Stimulated activated memory B cell treated with anti-CD40 and anti-IgM and Interleukin-4, amounts not matched to agents 10 μg/mL and 1 μg/mL and 100 μg/mL, for 72 hours (primary cell): ENCODE measurements at regions not wholly inside any gene's neighbourhood (a gene's known extent, or its start where the extent isn't known, plus 50 kb on each side); places are given as distances from the start of the nearest gene placed in this dataset.
"Not testable (repeated sequence)": the region's sequence is repeated elsewhere in the genome, so short reads cannot be mapped to it uniquely, and the experiment has no call there.

Experiments used
- ATAC-seq: fragments of 150-1000 bp; cut with Tn5 transposase; 2 replicates; pipeline ENCODE4 v1.10.0; 2021
- H3K27ac Mint-ChIP-seq: one replicate; pipeline ENCODE4 v1.8.0; 2022; ENCODE audit warnings: mild to moderate bottlenecking, mixed read lengths
- H3K27me3 Mint-ChIP-seq: one replicate; pipeline ENCODE4 v1.8.0; 2022; ENCODE audit warnings: mixed read lengths
- H3K36me3 Mint-ChIP-seq: one replicate; pipeline ENCODE4 v1.8.0; 2022; ENCODE audit warnings: mixed read lengths
- H3K4me1 Mint-ChIP-seq: one replicate; pipeline ENCODE4 v1.8.0; 2022; ENCODE audit warnings: mixed read lengths
- H3K4me3 Mint-ChIP-seq: one replicate; pipeline ENCODE4 v1.8.0; 2022; ENCODE audit warnings: mild to moderate bottlenecking, moderate library complexity, mixed read lengths
- H3K9me3 Mint-ChIP-seq: one replicate; pipeline ENCODE4 v1.8.0; 2022; ENCODE audit warnings: mixed read lengths

DNA sequence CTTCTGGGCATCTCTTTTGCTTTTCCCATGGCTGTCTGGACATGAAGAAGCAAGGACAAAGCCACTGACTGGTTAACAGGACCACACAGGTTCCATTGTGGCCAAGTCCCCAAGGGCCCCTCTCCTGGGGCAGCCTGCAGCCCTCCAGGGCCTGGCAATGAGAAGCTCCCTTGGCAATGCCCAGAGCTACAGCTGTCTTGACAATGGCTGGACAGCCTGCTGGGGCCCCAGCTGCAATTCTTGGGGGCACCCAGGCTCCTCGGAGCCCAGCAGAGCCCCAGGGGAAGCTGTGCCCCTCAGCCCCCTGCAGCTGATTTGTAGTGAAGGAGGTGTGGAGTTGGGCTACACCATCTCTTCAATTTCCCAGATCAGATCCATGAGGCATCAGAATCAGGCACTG lies 384.9 kb upstream of the PODXL start:
- Mint-ChIP-seq H3K9me3 (peaks cover 15% of the 10 kb centered on the region), H3K27ac (no peak overlapping the region), H3K4me3 (no peak overlapping the region), H3K4me1 (no peaks in the 10 kb centered on the region), H3K27me3 (peaks cover 50% of the 10 kb centered on the region), H3K36me3 (no peaks in the 10 kb centered on the region)
- no peak for ATAC-seq

DNA sequence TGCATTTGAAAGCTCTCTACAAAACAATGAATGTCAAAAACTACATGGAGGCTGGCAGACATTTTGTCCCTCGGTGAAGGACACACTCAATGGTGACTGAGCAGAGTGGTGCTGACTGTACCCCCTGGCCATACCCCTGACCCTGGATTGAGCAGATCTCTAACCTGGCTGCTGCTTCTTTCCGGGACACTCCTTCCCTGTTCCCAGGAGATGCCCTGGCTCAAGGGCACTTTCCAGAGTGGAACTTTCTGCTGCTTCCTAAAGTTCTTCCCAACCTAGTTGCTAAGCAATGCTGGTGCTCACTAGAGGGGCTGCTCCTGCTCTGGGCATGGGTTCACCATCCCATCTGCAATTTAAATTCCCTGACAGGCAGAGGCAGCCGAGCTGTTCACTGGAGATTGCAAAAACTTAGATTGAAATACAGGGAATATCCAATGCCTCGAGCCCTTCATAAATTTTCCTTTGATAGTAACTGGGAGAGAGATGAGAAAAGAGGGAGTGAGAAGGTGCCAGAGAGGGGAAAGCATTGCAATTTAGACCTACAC lies 384.3 kb upstream of the PODXL start:
- Mint-ChIP-seq H3K9me3 (peaks cover 15% of the 10 kb centered on the region), H3K27ac (no peak overlapping the region), H3K36me3 (no peaks in the 10 kb centered on the region), H3K4me1 (no peaks in the 10 kb centered on the region), H3K27me3 (peaks cover 44% of the 10 kb centered on the region), H3K4me3 (no peak overlapping the region)
- no peak for ATAC-seq

DNA sequence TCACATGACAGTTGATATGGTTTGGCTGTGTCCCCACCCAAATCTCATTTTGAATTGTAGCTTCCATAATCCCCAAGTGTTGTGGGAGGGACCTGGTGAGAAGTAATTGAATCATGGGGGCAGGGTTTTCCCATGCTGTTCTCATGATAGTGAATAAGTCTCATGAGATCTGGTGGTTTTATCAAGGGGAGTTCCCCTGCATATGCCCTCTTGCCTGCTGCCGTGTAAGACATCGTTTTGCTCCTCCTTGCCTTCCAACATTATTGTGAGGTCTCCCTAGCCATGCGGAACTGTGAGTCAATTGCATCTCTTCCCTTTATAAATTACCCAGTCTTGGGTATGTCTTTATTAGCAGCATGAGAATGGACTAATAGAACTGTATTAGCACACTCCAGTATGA lies 382.4 kb upstream of the PODXL start:
- H3K36me3 Mint-ChIP-seq, H3K4me1 Mint-ChIP-seq, ATAC-seq, H3K27ac Mint-ChIP-seq, H3K4me3 Mint-ChIP-seq: not testable (repeated sequence)
- H3K27me3 Mint-ChIP-seq: peaks cover 26% of the 10 kb centered on the region
- peaks cover 15% of the 10 kb centered on the region for H3K9me3 Mint-ChIP-seq

DNA sequence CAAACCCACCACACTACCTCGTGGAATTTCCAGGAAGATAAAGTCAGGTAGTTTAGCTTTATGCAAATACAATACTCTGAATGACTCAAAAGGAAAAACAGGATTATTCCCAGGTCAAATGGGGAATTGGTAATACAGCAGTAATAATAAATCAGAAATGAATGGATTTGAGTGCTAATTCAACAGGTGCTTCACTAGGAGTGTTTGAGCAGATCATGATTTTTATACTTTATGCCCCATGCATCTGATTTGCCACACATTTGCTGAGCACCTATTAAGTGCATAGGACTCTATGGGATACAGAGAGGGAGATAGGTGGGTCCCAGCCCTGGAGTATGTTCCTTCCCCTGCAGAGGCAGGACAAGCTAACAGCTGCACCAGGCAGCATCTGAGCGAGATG lies 381.4 kb upstream of the PODXL start:
- Mint-ChIP-seq H3K27me3 (peaks cover 19% of the 10 kb centered on the region), H3K9me3 (peaks cover 21% of the 10 kb centered on the region), H3K4me1 (no peaks in the 10 kb centered on the region), H3K27ac (no peak overlapping the region), H3K4me3 (no peak overlapping the region), H3K36me3 (no peaks in the 10 kb centered on the region)
- ATAC-seq: no peak

DNA sequence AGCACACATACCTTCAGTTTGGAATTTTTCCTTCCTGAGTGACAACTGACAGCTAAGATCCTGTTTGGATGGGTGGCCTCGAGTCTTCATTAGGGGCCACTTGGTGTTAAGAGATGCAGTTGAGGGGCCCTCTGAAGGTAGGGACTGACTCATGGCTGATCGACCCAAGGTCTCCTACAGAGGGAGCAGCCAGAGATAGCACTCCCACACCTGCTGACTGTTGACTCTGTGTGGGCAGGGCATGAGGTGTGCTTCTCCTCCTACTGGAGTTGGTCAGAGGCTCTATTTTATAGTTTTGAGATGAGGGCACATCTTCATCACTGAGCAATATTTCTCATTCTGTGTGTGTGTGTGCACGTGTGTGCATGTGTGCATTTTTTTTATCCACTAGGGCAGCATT lies 378.8 kb upstream of the PODXL start:
- H3K9me3 Mint-ChIP-seq: peaks cover 9% of the 10 kb centered on the region
- H3K27ac Mint-ChIP-seq: no peak overlapping the region
- ATAC-seq: no peak
- H3K4me1 Mint-ChIP-seq: no peaks in the 10 kb centered on the region
- H3K4me3 Mint-ChIP-seq: no peak overlapping the region
- no peaks in the 10 kb centered on the region for H3K36me3 Mint-ChIP-seq
- H3K27me3 Mint-ChIP-seq: no peaks in the 10 kb centered on the region

DNA sequence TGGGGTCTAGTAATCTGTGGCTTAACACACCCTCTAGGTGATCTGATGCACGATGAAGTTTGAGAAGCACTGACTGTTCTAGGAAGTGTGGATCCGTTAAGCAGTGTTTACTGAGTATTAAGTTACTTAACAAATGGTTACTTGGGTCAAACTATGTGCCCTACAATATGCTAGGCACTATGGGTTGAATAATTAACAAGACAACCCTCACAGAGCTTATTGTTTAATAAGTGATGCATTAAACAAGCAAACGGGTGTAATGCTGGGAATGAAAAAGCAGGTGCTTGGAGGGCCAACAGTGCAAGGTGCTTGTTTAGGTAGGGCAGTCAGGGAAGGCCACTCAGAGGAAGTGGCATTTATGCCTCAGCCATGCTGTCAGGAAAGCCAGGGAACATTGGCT lies 378.0 kb upstream of the PODXL start:
- Mint-ChIP-seq H3K9me3 (peaks cover 9% of the 10 kb centered on the region), H3K27ac (no peak overlapping the region), H3K4me3 (no peak overlapping the region), H3K27me3 (no peaks in the 10 kb centered on the region), H3K4me1 (no peaks in the 10 kb centered on the region), H3K36me3 (no peaks in the 10 kb centered on the region)
- no peak for ATAC-seq

DNA sequence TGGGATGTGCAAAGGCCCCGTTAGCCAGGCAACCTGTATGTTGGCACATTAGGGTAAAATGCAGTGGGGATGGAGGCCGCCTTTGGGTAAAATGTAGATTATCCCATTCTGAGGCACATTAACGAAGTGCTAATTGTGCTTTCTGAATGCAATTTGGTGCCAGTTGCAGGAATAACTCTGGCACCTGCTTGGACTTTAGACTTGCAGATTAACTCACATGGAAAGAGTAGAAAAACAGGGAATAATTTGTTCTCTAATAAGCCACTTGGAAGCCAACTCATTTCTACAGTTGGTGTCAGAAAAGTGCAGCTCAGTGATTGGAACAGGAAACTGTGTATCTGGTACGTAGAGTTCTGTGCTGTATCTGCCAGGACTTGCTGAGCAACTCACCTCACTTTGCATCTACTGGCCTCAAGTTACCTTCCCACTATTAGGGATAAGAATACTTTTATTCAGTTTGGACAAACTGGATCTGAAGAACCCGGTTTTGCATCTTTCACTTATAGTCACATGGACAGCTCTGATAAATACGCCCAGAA lies 377.4 kb upstream of the PODXL start:
- H3K9me3 Mint-ChIP-seq: peaks cover 9% of the 10 kb centered on the region
- no peak overlapping the region for H3K4me3 Mint-ChIP-seq
- H3K27me3 Mint-ChIP-seq: no peaks in the 10 kb centered on the region
- H3K27ac Mint-ChIP-seq: no peak overlapping the region
- no peaks in the 10 kb centered on the region for H3K36me3 Mint-ChIP-seq
- no peaks in the 10 kb centered on the region for H3K4me1 Mint-ChIP-seq
- ATAC-seq: no peak

DNA sequence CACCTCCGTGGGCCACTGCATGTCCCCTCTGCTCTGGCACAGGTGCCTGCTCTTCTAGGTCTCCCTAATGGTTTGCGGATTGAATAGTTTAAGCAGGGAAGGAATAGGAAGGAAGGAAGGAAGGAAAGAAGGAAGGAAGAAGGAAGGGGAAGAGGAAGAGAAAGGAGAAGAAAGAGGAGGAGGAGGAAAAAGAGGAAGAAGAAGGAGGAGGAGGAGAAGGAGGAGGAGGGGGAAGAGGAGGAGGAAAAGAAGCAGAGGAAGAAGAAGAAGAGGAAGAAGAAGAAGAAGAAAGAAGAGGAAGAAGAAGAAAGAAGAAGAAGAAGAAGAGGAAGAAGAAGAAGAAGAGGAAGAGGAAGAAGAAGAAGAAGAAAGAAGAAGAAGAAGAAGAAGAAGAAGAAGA lies 376.8 kb upstream of the PODXL start:
- not testable (repeated sequence) for H3K4me3 Mint-ChIP-seq, H3K4me1 Mint-ChIP-seq, H3K27ac Mint-ChIP-seq, H3K27me3 Mint-ChIP-seq, H3K36me3 Mint-ChIP-seq, ATAC-seq, H3K9me3 Mint-ChIP-seq

DNA sequence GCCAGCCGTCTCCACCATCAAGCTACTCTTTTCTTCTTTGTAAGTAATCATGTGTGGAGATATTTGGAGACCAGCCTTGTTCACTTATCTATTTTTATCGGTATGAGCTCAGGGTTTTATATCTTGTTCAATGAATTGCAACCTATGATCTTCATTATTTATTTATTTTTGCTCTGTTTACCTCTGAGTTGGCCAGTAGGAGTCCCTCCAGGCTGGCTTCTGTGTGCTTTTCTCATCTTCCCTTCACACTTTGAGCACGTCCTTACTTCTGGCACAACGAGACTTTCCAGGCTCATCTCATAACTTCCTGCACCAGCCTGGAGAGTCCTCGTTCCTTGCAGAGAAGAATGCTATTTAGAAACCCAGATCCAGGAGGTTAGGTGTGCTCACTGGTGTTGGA lies 375.8 kb upstream of the PODXL start:
- no peak for ATAC-seq
- no peaks in the 10 kb centered on the region for H3K36me3 Mint-ChIP-seq
- H3K27me3 Mint-ChIP-seq: peaks cover 10% of the 10 kb centered on the region
- peaks cover 9% of the 10 kb centered on the region for H3K9me3 Mint-ChIP-seq
- H3K4me3 Mint-ChIP-seq: no peak overlapping the region
- H3K27ac Mint-ChIP-seq: no peak overlapping the region
- no peaks in the 10 kb centered on the region for H3K4me1 Mint-ChIP-seq

DNA sequence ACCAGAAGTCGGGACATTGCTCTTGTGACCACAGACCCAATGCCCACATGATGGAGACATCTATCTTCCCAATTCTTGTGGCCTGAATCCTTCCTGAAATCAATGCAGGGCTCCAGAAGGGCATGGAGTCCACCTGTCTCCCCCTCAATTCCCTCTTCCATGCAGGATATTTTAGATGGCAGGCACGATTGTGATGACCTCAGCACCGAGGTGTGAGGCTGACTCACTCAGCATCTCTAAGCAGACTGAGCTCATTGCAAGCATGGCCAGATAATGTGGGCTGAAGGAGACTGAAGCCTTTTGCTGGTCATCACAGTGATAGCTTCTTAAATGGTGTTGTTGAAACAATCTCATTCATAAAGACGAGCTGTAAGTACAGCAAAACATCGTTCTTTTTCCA lies 374.9 kb upstream of the PODXL start:
- ATAC-seq: no peak
- peaks cover 13% of the 10 kb centered on the region for H3K27me3 Mint-ChIP-seq
- H3K36me3 Mint-ChIP-seq: no peaks in the 10 kb centered on the region
- H3K27ac Mint-ChIP-seq: no peak overlapping the region
- H3K4me1 Mint-ChIP-seq: no peaks in the 10 kb centered on the region
- H3K9me3 Mint-ChIP-seq: peaks cover 6% of the 10 kb centered on the region
- no peak overlapping the region for H3K4me3 Mint-ChIP-seq

DNA sequence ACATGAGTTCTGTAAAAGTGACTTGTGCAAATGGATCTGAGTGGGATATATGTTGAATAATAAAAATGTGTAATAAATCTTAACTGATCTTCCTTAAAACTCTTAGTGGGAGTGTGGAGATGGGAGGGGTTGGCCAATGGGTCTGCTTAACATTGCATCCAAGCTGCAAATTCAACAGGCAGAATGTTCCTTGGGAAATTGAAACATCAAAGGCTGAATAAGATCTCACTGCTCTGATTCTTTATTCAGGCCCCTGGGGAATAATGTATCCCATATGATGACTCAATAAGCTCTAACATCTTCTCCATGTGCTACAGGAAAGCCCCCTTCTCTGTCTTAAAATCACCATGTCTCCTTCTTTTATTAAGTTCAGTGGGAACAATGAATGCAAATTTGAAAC lies 373.2 kb upstream of the PODXL start:
- peaks cover 13% of the 10 kb centered on the region for H3K27me3 Mint-ChIP-seq
- peaks cover 8% of the 10 kb centered on the region for H3K9me3 Mint-ChIP-seq
- H3K4me1 Mint-ChIP-seq: peaks cover 3% of the 10 kb centered on the region
- no peak overlapping the region for H3K4me3 Mint-ChIP-seq
- ATAC-seq: no peak
- H3K27ac Mint-ChIP-seq: no peak overlapping the region
- no peaks in the 10 kb centered on the region for H3K36me3 Mint-ChIP-seq

DNA sequence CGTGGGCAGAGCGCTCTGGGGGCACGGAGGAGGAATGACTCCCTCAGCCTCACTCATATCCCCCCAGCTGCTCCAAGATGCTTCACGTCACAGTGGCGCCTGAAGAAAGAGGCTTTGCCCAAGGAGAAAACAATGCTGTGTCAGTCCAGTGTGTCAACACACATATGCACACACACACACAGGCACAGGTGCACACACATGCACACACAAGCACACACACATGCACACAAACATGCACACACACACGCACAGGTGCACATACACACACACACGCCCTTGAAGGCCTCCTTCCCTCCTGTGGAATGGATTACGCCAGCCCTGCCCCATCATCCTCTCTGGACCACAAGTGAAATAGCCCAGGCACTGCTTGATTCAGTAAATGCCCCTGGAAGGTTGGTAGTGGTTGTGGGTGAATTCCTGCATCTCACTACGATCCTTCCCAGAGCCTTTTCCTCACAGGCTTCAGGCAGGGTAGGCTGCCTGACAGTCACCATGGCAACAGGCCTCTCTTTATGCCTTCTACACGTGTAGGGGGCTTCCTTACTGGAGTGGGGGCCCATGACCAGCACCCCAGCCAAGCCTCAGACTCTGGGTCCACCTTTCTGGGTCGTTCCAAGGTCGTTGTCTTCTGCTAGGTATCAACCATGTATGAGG lies 371.5 kb upstream of the PODXL start:
- peaks cover 5% of the 10 kb centered on the region for H3K9me3 Mint-ChIP-seq
- no peak for ATAC-seq
- H3K36me3 Mint-ChIP-seq: no peaks in the 10 kb centered on the region
- no peak overlapping the region for H3K4me3 Mint-ChIP-seq
- no peak overlapping the region for H3K27ac Mint-ChIP-seq
- peaks cover 4% of the 10 kb centered on the region for H3K4me1 Mint-ChIP-seq
- H3K27me3 Mint-ChIP-seq: peaks cover 13% of the 10 kb centered on the region

DNA sequence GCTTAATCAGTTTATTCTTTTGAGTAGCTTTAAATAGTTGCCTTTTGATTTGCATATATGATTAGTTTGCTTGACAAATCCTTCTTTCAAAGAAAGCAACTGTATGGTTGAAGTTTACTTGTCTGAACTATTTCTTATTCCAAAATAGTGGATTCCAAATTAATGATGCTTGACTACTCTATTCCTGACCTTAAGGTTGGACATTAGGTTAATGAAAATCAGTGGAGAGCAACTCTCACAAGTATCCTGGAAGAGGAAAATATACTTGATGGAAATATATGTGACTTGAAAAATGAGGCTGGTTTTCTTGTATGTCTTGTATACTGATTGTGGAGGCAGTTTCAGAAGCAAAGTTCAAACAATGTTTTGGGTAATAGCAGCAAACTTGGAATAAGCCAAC lies 369.2 kb upstream of the PODXL start:
- Mint-ChIP-seq H3K27me3 (peaks cover 13% of the 10 kb centered on the region), H3K4me3 (no peak overlapping the region), H3K36me3 (no peaks in the 10 kb centered on the region), H3K4me1 (peaks cover 6% of the 10 kb centered on the region), H3K9me3 (peaks cover 4% of the 10 kb centered on the region), H3K27ac (no peak overlapping the region)
- ATAC-seq: no peak

DNA sequence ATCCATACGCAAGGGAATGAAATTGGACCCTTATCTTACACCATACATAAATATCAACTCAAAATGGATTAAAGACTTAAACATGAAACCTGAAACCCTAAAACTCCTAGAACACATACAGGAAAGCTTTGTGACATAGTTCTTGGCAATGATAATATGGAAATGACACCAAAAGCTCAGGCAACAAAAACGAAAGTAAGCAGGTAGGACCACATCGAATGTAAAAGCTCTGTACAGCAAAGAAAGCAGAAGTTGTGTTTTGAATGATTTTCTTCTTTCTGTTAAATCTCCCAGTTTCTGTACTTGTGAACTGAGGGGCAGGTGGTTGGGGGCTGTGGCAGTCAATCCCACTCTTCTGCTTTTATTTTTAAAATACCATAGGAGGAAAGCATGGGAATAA lies 368.4 kb upstream of the PODXL start:
- H3K27me3 Mint-ChIP-seq: peaks cover 13% of the 10 kb centered on the region
- no peak overlapping the region for H3K4me3 Mint-ChIP-seq
- no peaks in the 10 kb centered on the region for H3K36me3 Mint-ChIP-seq
- H3K9me3 Mint-ChIP-seq: peaks cover 4% of the 10 kb centered on the region
- H3K4me1 Mint-ChIP-seq: peaks cover 14% of the 10 kb centered on the region
- no peak for ATAC-seq
- H3K27ac Mint-ChIP-seq: no peak overlapping the region

DNA sequence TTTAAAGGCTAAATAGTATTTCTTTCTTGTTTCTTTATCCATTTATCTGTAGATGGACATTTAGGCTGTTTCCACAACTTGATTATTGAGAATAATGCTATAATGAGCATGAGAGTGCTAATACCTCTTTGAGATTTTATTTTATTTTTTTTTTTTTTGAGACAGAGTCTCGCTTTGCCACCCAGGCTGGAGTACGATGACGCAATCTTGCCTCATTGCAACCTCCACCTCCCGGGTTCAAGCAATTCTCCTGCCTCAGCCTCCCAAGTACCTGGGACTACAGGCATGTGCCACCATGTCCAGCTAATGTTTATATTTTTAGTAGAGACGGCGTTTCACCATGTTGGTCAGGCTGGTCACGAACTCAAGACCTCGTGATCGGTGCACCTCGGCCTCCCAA lies 366.5 kb upstream of the PODXL start:
- H3K4me3 Mint-ChIP-seq, H3K9me3 Mint-ChIP-seq, H3K36me3 Mint-ChIP-seq, ATAC-seq, H3K27me3 Mint-ChIP-seq, H3K27ac Mint-ChIP-seq: not testable (repeated sequence)
- H3K4me1 Mint-ChIP-seq: peaks cover 15% of the 10 kb centered on the region

DNA sequence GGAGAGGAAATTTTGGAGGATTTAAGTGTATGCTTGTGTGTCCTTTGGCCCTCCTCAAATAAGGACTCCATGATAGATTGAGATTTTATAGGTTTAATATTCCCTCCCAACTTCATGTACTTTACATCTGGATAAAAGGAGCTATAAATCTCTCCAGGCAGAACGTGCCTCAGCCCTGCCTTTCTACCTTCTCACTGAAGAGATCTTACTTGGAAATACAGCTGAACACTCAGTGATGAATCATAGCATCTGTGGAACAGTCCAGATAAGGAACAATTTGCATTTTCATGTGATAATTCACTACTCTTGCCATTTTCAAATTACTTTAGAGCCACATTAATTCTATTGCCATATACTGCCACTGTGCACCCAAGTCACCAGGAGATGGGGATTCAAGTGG lies 364.6 kb upstream of the PODXL start:
- H3K27me3 Mint-ChIP-seq: no peaks in the 10 kb centered on the region
- peaks cover 7% of the 10 kb centered on the region for H3K9me3 Mint-ChIP-seq
- no peak overlapping the region for H3K27ac Mint-ChIP-seq
- H3K4me3 Mint-ChIP-seq: no peak overlapping the region
- peaks cover 15% of the 10 kb centered on the region for H3K4me1 Mint-ChIP-seq
- ATAC-seq: no peak
- no peaks in the 10 kb centered on the region for H3K36me3 Mint-ChIP-seq
